ENCODE measurements at regions not wholly inside any gene's neighbourhood (a gene's known extent, or its start where the extent isn't known, plus 50 kb on each side); places are given as distances from the start of the nearest gene placed in this dataset.

GRCh38 chr3:105077060-105077822 is 289.5 kb upstream of the ALCAM start:
- TF ChIP-seq ZNF274 (IDR thresholded peaks at IDR 0.05; ENCODE audit: low read depth, low read length) = no peak
- H3K4me3 ChIP-seq (ENCODE audit: low read length) = no peak overlapping the region

- no peak overlapping the region for H3K4me3 ChIP-seq (ENCODE audit: low read length)
- no peak for TF ChIP-seq ZNF274 (IDR thresholded peaks at IDR 0.05; ENCODE audit: low read depth, low read length)
Observed at GRCh38 chr3:105083945-105084344, 282.8 kb upstream of the ALCAM start.

GRCh38 chr3:105085506-105085905 is 281.2 kb upstream of the ALCAM start:
- no peak overlapping the region for H3K4me3 ChIP-seq (ENCODE audit: low read length)
- TF ChIP-seq ZNF274 (IDR thresholded peaks at IDR 0.05; ENCODE audit: low read depth, low read length) = no peak

- no peak for TF ChIP-seq ZNF274 (IDR thresholded peaks at IDR 0.05; ENCODE audit: low read depth, low read length)
- H3K4me3 ChIP-seq (ENCODE audit: low read length) = no peak overlapping the region
Observed at GRCh38 chr3:105093371-105094252, 273.1 kb upstream of the ALCAM start.

- H3K4me3 ChIP-seq (ENCODE audit: low read length) = no peak overlapping the region
- no peak for TF ChIP-seq ZNF274 (IDR thresholded peaks at IDR 0.05; ENCODE audit: low read depth, low read length)
Observed at GRCh38 chr3:105094588-105094987, 272.1 kb upstream of the ALCAM start.

GRCh38 chr3:105096071-105096470 is 270.6 kb upstream of the ALCAM start:
- TF ChIP-seq ZNF274 (IDR thresholded peaks at IDR 0.05; ENCODE audit: low read depth, low read length) = no peak
- no peak overlapping the region for H3K4me3 ChIP-seq (ENCODE audit: low read length)

- H3K4me3 ChIP-seq (ENCODE audit: low read length) = no peak overlapping the region
- no peak for TF ChIP-seq ZNF274 (IDR thresholded peaks at IDR 0.05; ENCODE audit: low read depth, low read length)
Observed at GRCh38 chr3:105101603-105102002, 265.1 kb upstream of the ALCAM start.

GRCh38 chr3:105103139-105103538 is 263.6 kb upstream of the ALCAM start:
- TF ChIP-seq ZNF274 (IDR thresholded peaks at IDR 0.05; ENCODE audit: low read depth, low read length) = no peak

GRCh38 chr3:105108823-105109222 is 257.9 kb upstream of the ALCAM start:
- no peak overlapping the region for H3K4me3 ChIP-seq (ENCODE audit: low read length)
- TF ChIP-seq ZNF274 (IDR thresholded peaks at IDR 0.05; ENCODE audit: low read depth, low read length) = no peak

More at GRCh38 chr3:105103139-105103538, 263.6 kb upstream of the ALCAM start:
- H3K4me3 ChIP-seq (ENCODE audit: low read length) = no peak overlapping the region

GRCh38 chr3:105118905-105119304 is 247.8 kb upstream of the ALCAM start:
- TF ChIP-seq ZNF274 (IDR thresholded peaks at IDR 0.05; ENCODE audit: low read depth, low read length) = no peak
- no peak overlapping the region for H3K4me3 ChIP-seq (ENCODE audit: low read length)

- H3K4me3 ChIP-seq (ENCODE audit: low read length) = no peak overlapping the region
- TF ChIP-seq ZNF274 (IDR thresholded peaks at IDR 0.05; ENCODE audit: low read depth, low read length) = no peak
Observed at GRCh38 chr3:105119801-105120340, 246.8 kb upstream of the ALCAM start.

GRCh38 chr3:105130911-105131310 is 235.8 kb upstream of the ALCAM start:
- TF ChIP-seq ZNF274 (IDR thresholded peaks at IDR 0.05; ENCODE audit: low read depth, low read length) = no peak
- no peak overlapping the region for H3K4me3 ChIP-seq (ENCODE audit: low read length)

GRCh38 chr3:105137911-105138310 is 228.8 kb upstream of the ALCAM start:
- no peak overlapping the region for H3K4me3 ChIP-seq (ENCODE audit: low read length)
- TF ChIP-seq ZNF274 (IDR thresholded peaks at IDR 0.05; ENCODE audit: low read depth, low read length) = no peak

GRCh38 chr3:105139881-105140560 is 226.7 kb upstream of the ALCAM start:
- no peak for TF ChIP-seq ZNF274 (IDR thresholded peaks at IDR 0.05; ENCODE audit: low read depth, low read length)
- H3K4me3 ChIP-seq (ENCODE audit: low read length) = no peak overlapping the region

Measured in GM08714 (cell line).